ENCODE measurements at regions not wholly inside any gene's neighbourhood (a gene's known extent, or its start where the extent isn't known, plus 50 kb on each side); places are given as distances from the start of the nearest gene placed in this dataset.

DNA sequence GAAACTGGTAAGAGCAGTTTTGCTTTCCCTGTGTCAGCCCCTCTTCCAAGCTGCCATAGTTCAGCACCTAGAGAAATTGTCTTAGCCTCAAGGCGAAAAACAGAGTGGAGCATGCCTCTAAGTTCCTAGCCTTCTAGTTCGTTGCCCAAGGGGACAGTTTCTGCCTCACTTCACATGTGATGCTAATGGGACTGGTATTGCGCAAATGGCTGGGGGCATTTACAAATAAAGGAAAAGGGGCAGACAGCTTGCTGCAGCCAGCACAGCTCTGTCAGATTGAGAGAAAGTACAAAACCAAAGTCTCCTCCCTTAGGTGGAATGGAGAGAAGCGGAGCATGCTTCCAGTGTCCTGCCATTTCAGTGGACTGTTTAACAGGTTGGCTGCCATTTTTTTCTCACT, 567.7 kb downstream of the ETV1 start:
- H2AFZ ChIP-seq (ENCODE audit: low read length, unreplicated experiment) = no peak overlapping the region
- no peak overlapping the region for H3K4me3 ChIP-seq (ENCODE audit: low read depth, low read length)
- no peaks in the 10 kb centered on the region for H3K27me3 ChIP-seq (ENCODE audit: insufficient read depth, low read length)
- no peak overlapping the region for H3K27ac ChIP-seq (ENCODE audit: low read depth, low read length)
- no peaks in the 10 kb centered on the region for H3K79me2 ChIP-seq (ENCODE audit: control insufficient read depth, insufficient read depth, low read length, unreplicated experiment)
- no peaks in the 10 kb centered on the region; the same call in 1 of the 2 replicates for H3K36me3 ChIP-seq (ENCODE audit: insufficient read depth, low read length)
- H3K4me1 ChIP-seq (ENCODE audit: control insufficient read depth, insufficient read depth, low read length, unreplicated experiment) = no peaks in the 10 kb centered on the region

DNA sequence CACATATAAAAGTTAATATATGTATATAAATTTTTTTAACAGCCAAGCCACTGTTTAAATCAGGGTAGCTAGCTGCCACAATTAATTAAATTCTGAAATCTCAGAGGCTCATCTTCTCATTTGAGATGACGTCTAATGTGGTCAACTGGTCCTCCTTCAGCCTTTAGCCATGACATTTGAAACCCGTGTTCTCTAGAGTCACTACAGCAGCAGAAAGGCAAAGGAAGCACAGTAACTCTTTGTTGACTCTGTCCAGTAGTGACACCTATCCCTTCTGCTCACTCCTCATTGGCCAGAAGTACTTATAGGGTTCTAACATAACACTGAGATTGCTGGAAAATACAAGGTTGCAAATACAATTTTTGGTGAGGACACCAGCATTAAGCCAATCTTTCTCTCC, 555.5 kb downstream of the ETV1 start:
- Histone ChIP-seq H3K27ac (ENCODE audit: low read depth, low read length) (no peak overlapping the region), H3K36me3 (ENCODE audit: insufficient read depth, low read length) (no peaks in the 10 kb centered on the region), H3K4me3 (ENCODE audit: low read depth, low read length) (no peak overlapping the region), H3K79me2 (ENCODE audit: control insufficient read depth, insufficient read depth, low read length, unreplicated experiment) (no peaks in the 10 kb centered on the region), H3K4me1 (ENCODE audit: control insufficient read depth, insufficient read depth, low read length, unreplicated experiment) (no peaks in the 10 kb centered on the region), H2AFZ (ENCODE audit: low read length, unreplicated experiment) (no peak overlapping the region), H3K27me3 (ENCODE audit: insufficient read depth, low read length) (no peaks in the 10 kb centered on the region)

DNA sequence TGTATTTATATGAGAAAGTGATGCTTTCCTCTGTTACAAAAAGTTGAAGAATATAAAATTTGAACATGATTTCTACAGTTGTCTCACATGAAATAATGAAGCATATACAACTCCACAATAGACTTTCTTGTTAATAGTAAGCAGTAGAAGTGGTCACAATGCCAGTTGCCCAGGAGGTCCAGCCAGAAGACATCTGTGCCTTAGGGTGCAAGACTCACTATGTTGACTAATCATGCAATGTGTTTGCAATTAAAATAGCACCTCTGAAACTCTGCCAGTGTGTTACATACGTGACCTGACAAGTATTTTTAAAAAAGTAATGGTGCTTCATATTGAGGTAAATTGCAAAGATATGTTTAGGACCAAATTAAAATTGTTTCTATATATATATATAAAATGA, 547.2 kb downstream of the ETV1 start:
- H3K27me3 ChIP-seq (ENCODE audit: insufficient read depth, low read length) = no peaks in the 10 kb centered on the region
- no peak overlapping the region for H3K4me3 ChIP-seq (ENCODE audit: low read depth, low read length)
- H3K27ac ChIP-seq (ENCODE audit: low read depth, low read length) = no peak overlapping the region
- no peaks in the 10 kb centered on the region for H3K79me2 ChIP-seq (ENCODE audit: control insufficient read depth, insufficient read depth, low read length, unreplicated experiment)
- H3K4me1 ChIP-seq (ENCODE audit: control insufficient read depth, insufficient read depth, low read length, unreplicated experiment) = no peaks in the 10 kb centered on the region
- no peaks in the 10 kb centered on the region for H3K36me3 ChIP-seq (ENCODE audit: insufficient read depth, low read length)
- no peak overlapping the region for H2AFZ ChIP-seq (ENCODE audit: low read length, unreplicated experiment)

DNA sequence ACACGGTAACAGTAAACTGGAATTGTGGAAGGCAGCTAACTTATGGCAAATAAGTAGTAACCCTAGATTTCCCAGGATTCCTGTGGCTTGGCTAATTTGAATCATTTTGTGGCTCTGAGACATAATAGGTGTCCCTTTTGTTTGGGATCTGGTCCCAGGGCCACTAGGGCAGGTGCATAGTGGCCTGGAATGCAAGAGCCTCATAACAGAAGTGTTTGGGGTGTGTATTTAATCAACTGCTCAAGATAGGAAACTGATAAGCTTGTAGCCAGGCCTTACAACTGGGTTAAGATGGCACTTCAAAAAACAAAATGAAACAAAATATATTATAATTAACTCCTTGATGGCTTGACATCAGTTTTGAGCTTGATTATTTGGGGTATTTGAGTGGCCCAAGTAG, 541.8 kb downstream of the ETV1 start:
- no peak overlapping the region for H2AFZ ChIP-seq (ENCODE audit: low read length, unreplicated experiment)
- no peaks in the 10 kb centered on the region for H3K4me1 ChIP-seq (ENCODE audit: control insufficient read depth, insufficient read depth, low read length, unreplicated experiment)
- no peaks in the 10 kb centered on the region for H3K36me3 ChIP-seq (ENCODE audit: insufficient read depth, low read length)
- H3K4me3 ChIP-seq (ENCODE audit: low read depth, low read length) = no peak overlapping the region
- no peak overlapping the region for H3K27ac ChIP-seq (ENCODE audit: low read depth, low read length)
- H3K79me2 ChIP-seq (ENCODE audit: control insufficient read depth, insufficient read depth, low read length, unreplicated experiment) = no peaks in the 10 kb centered on the region
- H3K27me3 ChIP-seq (ENCODE audit: insufficient read depth, low read length) = no peaks in the 10 kb centered on the region

DNA sequence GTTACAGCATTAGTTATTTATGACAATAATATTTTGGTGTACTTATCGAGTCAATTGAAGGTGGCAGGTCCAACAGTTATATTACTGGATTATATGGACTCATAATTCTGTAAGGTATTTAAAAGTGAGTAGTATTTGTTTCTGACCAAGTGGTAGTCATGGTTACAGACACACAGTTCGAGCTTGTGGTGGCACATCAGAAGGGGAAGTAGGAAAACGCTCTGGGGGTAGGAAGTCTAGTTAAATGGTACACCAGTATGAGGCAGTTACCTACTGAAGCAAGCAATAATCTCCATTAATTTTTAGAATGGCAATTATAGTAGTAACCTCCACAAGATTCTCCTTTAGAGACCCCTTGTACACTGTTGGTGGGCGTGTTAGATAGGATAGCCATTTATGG, 541.2 kb downstream of the ETV1 start:
- H3K27me3 ChIP-seq (ENCODE audit: insufficient read depth, low read length) = no peaks in the 10 kb centered on the region
- H3K4me3 ChIP-seq (ENCODE audit: low read depth, low read length) = no peak overlapping the region
- no peaks in the 10 kb centered on the region for H3K79me2 ChIP-seq (ENCODE audit: control insufficient read depth, insufficient read depth, low read length, unreplicated experiment)
- no peaks in the 10 kb centered on the region for H3K36me3 ChIP-seq (ENCODE audit: insufficient read depth, low read length)
- H2AFZ ChIP-seq (ENCODE audit: low read length, unreplicated experiment) = no peak overlapping the region
- no peak overlapping the region for H3K27ac ChIP-seq (ENCODE audit: low read depth, low read length)
- H3K4me1 ChIP-seq (ENCODE audit: control insufficient read depth, insufficient read depth, low read length, unreplicated experiment) = no peaks in the 10 kb centered on the region

DNA sequence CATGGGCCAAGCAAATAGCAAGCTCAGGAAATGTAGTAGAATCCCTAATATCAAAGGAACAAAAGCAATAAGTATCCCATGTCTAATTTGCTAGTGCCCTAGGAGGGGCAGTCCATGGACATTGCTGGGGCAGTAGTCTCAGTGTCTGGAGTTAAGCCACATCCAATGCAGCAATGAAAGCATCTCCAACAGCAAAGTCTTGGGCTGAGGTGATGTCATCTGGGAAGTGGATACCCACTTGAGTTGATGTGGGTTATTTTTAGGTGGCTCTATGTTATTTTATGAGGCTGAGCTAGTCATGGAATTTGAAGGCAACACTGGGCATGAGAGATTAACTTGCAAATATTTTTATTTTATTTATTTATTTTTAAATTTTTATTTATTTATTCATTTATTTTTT, 540.0 kb downstream of the ETV1 start:
- Histone ChIP-seq H3K27ac (ENCODE audit: low read depth, low read length) (no peak overlapping the region), H2AFZ (ENCODE audit: low read length, unreplicated experiment) (no peak overlapping the region), H3K4me1 (ENCODE audit: control insufficient read depth, insufficient read depth, low read length, unreplicated experiment) (no peaks in the 10 kb centered on the region), H3K36me3 (ENCODE audit: insufficient read depth, low read length) (no peaks in the 10 kb centered on the region), H3K79me2 (ENCODE audit: control insufficient read depth, insufficient read depth, low read length, unreplicated experiment) (no peaks in the 10 kb centered on the region), H3K4me3 (ENCODE audit: low read depth, low read length) (no peak overlapping the region), H3K27me3 (ENCODE audit: insufficient read depth, low read length) (no peaks in the 10 kb centered on the region)

DNA sequence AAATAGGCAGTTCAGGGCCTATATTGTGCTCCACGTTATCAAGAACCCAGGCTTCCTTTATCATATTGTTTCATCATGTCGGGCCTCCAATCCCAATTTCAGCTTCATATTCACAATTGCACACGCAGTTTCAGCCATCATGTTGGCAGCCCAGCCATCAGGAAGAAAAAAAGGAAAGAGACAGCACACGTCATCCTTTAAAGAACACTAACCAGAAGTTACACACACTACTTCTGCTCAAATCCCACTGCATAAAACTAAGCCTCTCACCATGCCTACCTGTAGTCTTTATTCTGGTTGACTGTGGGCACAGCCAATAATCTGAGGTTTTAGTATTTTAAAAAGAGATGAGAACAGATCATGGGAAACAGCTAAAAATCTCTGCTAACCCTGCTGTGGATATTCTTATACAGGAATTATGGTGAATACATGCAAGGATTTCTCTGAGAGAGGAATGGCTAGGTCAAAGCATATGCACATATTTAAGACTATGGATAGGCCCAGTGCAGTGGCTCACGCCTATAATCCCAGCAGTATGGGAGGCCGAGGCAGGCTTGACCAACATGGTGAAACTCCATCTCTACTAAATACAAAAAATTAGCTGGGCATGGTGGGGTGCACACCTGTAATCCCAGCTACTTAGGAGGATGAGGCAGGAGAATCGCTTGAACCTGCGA, 534.4 kb downstream of the ETV1 start:
- Histone ChIP-seq H3K79me2 (ENCODE audit: control insufficient read depth, insufficient read depth, low read length, unreplicated experiment) (no peaks in the 10 kb centered on the region), H3K4me3 (ENCODE audit: low read depth, low read length) (no peak overlapping the region), H3K27ac (ENCODE audit: low read depth, low read length) (no peak overlapping the region), H2AFZ (ENCODE audit: low read length, unreplicated experiment) (peak overlapping the region; percentile 14), H3K4me1 (ENCODE audit: control insufficient read depth, insufficient read depth, low read length, unreplicated experiment) (no peaks in the 10 kb centered on the region), H3K36me3 (ENCODE audit: insufficient read depth, low read length) (no peaks in the 10 kb centered on the region), H3K27me3 (ENCODE audit: insufficient read depth, low read length) (no peaks in the 10 kb centered on the region)

DNA sequence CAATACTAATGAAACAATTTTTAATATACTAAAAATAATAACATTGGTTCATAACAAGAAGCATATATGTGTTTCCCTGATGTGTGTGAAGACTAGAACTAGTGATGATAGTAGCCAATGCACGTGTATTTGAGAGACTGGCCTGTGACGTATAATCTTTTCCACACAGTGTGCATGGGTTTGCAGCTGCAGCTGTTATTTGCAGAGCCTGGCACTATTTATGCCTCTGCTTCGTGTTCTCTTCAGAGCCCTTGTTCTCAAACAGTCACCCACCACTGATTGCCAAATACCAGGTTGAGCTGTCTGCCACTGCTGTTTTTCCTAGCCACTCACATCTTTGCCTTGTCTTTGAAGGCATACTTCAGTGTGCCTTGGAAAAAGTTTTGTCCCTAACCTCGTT, 531.7 kb downstream of the ETV1 start:
- no peak overlapping the region for H3K27ac ChIP-seq (ENCODE audit: low read depth, low read length)
- no peak overlapping the region for H2AFZ ChIP-seq (ENCODE audit: low read length, unreplicated experiment)
- H3K4me1 ChIP-seq (ENCODE audit: control insufficient read depth, insufficient read depth, low read length, unreplicated experiment) = no peaks in the 10 kb centered on the region
- H3K79me2 ChIP-seq (ENCODE audit: control insufficient read depth, insufficient read depth, low read length, unreplicated experiment) = no peaks in the 10 kb centered on the region
- no peak overlapping the region for H3K4me3 ChIP-seq (ENCODE audit: low read depth, low read length)
- H3K36me3 ChIP-seq (ENCODE audit: insufficient read depth, low read length) = no peaks in the 10 kb centered on the region
- H3K27me3 ChIP-seq (ENCODE audit: insufficient read depth, low read length) = no peaks in the 10 kb centered on the region

DNA sequence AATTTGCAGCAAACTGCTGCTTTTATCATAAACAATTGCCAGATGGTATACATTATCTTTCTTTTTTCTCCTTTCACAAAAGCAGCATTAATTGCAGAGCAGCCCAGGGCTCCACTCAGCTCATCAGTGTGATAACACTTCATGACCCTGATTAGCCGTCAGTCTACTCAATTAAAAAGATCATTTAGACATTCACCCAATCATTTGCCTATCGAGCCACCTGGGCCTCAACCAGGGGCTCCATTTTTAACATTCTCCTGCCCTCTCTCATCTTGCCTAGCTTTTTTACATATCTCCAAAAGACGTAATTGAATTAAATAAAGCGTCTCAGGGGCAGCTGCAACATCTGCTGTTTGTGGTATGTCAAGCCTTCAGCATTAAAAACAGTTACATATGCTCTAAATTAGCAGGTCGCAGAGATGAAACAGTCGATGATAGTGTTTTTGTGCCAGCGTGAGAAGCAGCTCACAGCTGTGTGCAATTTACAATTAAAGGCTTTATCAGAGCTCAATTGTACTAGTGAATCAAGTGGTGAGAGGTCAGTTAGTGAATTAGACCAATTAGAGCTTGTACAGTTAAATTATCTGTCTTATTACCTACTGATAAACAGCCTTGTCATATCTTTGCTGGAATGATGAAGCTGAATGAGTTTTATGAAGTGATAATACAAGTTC, 522.5 kb downstream of the ETV1 start:
- Histone ChIP-seq H3K4me3 (ENCODE audit: low read depth, low read length) (no peak overlapping the region), H3K79me2 (ENCODE audit: control insufficient read depth, insufficient read depth, low read length, unreplicated experiment) (no peaks in the 10 kb centered on the region), H3K27me3 (ENCODE audit: insufficient read depth, low read length) (no peaks in the 10 kb centered on the region), H2AFZ (ENCODE audit: low read length, unreplicated experiment) (peak overlapping the region; percentile 59), H3K36me3 (ENCODE audit: insufficient read depth, low read length) (no peaks in the 10 kb centered on the region), H3K27ac (ENCODE audit: low read depth, low read length) (no peak overlapping the region), H3K4me1 (ENCODE audit: control insufficient read depth, insufficient read depth, low read length, unreplicated experiment) (no peaks in the 10 kb centered on the region)

DNA sequence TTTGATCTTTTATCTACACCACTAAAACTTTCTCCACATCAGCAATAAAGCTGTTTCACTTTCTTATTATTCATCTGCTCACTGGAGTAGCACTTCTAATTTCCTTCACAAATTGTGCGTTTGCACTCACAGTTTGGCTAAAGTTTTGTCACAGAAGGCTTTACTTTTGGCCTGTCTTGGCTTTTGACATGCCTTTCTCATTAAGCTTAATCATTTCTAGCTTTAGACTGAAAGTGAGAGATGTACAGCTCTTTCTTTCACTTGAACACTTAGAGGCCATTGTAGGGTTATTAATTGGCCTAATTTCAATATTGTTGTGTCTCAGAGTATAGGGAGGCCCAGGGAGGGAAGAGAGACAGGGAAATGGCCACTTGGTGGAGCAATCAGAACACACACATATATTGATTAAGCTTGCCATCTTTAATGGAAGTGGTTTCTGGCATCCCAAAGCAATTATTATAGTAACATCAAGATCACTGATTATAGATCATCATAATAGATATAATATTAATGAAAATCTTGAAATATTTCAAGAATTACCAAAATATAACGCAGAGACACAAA, 512.5 kb downstream of the ETV1 start:
- no peak overlapping the region for H2AFZ ChIP-seq (ENCODE audit: low read length, unreplicated experiment)
- H3K27ac ChIP-seq (ENCODE audit: low read depth, low read length) = no peak overlapping the region
- no peaks in the 10 kb centered on the region for H3K4me1 ChIP-seq (ENCODE audit: control insufficient read depth, insufficient read depth, low read length, unreplicated experiment)
- no peaks in the 10 kb centered on the region for H3K27me3 ChIP-seq (ENCODE audit: insufficient read depth, low read length)
- H3K79me2 ChIP-seq (ENCODE audit: control insufficient read depth, insufficient read depth, low read length, unreplicated experiment) = no peaks in the 10 kb centered on the region
- H3K4me3 ChIP-seq (ENCODE audit: low read depth, low read length) = no peak overlapping the region
- H3K36me3 ChIP-seq (ENCODE audit: insufficient read depth, low read length) = no peaks in the 10 kb centered on the region

DNA sequence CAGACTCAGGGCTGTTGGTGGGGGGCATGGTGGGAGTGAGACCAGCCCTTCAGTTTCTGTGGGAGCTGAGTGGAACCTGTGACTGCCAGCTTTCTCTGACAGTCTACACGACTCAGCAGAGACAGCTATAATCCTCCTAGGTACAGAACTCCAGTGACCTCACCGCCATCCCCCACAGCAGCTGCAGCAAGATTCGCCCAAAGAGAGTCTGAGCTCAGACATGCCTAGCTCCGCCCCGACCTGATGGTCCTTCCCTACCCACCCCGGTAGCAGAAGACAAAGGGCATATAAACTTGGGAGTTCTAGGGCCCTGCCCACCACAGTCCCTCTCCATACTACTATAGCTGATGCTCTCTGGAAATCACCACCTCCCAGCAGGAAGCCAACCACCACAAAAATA, 500.1 kb downstream of the ETV1 start:
- no peaks in the 10 kb centered on the region for H3K36me3 ChIP-seq (ENCODE audit: insufficient read depth, low read length)
- no peak overlapping the region for H2AFZ ChIP-seq (ENCODE audit: low read length, unreplicated experiment)
- no peaks in the 10 kb centered on the region for H3K4me1 ChIP-seq (ENCODE audit: control insufficient read depth, insufficient read depth, low read length, unreplicated experiment)
- H3K4me3 ChIP-seq (ENCODE audit: low read depth, low read length) = no peak overlapping the region
- H3K79me2 ChIP-seq (ENCODE audit: control insufficient read depth, insufficient read depth, low read length, unreplicated experiment) = no peaks in the 10 kb centered on the region
- H3K27ac ChIP-seq (ENCODE audit: low read depth, low read length) = no peak overlapping the region
- no peaks in the 10 kb centered on the region for H3K27me3 ChIP-seq (ENCODE audit: insufficient read depth, low read length)
